ENCODE measurements at regions not wholly inside any gene's neighbourhood (a gene's known extent, or its start where the extent isn't known, plus 50 kb on each side); places are given as distances from the start of the nearest gene placed in this dataset.

- DNase-seq (ENCODE audit: low read depth) = no peak
- no peak overlapping the region for H3K4me3 ChIP-seq (ENCODE audit: control insufficient read depth, low read depth, low read length)
- no peak for TF ChIP-seq CTCF (conservative IDR thresholded peaks at IDR 0.05; ENCODE audit: control insufficient read depth, insufficient read depth, low read depth, low read length)
Measured at GRCh38 chr4:57195622-57196021, 85.4 kb upstream of the IGFBP7 start.

- no peak for DNase-seq (ENCODE audit: low read depth)
- TF ChIP-seq CTCF (conservative IDR thresholded peaks at IDR 0.05; ENCODE audit: control insufficient read depth, insufficient read depth, low read depth, low read length) = peak; percentile 1
- H3K4me3 ChIP-seq (ENCODE audit: control insufficient read depth, low read depth, low read length) = no peak overlapping the region
Measured at GRCh38 chr4:57194068-57194611, 84.0 kb upstream of the IGFBP7 start.

- no peak for DNase-seq (ENCODE audit: low read depth)
- TF ChIP-seq CTCF (conservative IDR thresholded peaks at IDR 0.05; ENCODE audit: control insufficient read depth, insufficient read depth, low read depth, low read length) = no peak
- H3K4me3 ChIP-seq (ENCODE audit: control insufficient read depth, low read depth, low read length) = no peak overlapping the region
Measured at GRCh38 chr4:57193209-57193810, 83.1 kb upstream of the IGFBP7 start.

GRCh38 chr4:57191523-57192034 is 81.4 kb upstream of the IGFBP7 start:
- no peak for TF ChIP-seq CTCF (conservative IDR thresholded peaks at IDR 0.05; ENCODE audit: control insufficient read depth, insufficient read depth, low read depth, low read length)
- DNase-seq (ENCODE audit: low read depth) = no peak

GRCh38 chr4:57190601-57191481 is 80.7 kb upstream of the IGFBP7 start:
- DNase-seq (ENCODE audit: low read depth) = peak; percentile 40
- peak; percentile 80 for TF ChIP-seq CTCF (conservative IDR thresholded peaks at IDR 0.05; ENCODE audit: control insufficient read depth, insufficient read depth, low read depth, low read length)
- H3K4me3 ChIP-seq (ENCODE audit: control insufficient read depth, low read depth, low read length) = no peak overlapping the region

More at GRCh38 chr4:57191523-57192034, 81.4 kb upstream of the IGFBP7 start:
- H3K4me3 ChIP-seq (ENCODE audit: control insufficient read depth, low read depth, low read length) = no peak overlapping the region

- no peak overlapping the region for H3K4me3 ChIP-seq (ENCODE audit: control insufficient read depth, low read depth, low read length)
- TF ChIP-seq CTCF (conservative IDR thresholded peaks at IDR 0.05; ENCODE audit: control insufficient read depth, insufficient read depth, low read depth, low read length) = no peak
- peak; percentile 6 for DNase-seq (ENCODE audit: low read depth)
Measured at GRCh38 chr4:57187246-57187645, 77.1 kb upstream of the IGFBP7 start.
